Esophagus muscularis mucosa (tissue), 4 donors: ENCODE measurements at regions not wholly inside any gene's neighbourhood (a gene's known extent, or its start where the extent isn't known, plus 50 kb on each side); places are given as distances from the start of the nearest gene placed in this dataset.
"Not testable (repeated sequence)": the region's sequence is repeated elsewhere in the genome, so short reads cannot be mapped to it uniquely, and the experiment has no call there.

Source experiments
- DNase-seq: peaks from one replicate; pipeline ENCODE4 v3.0.0-alpha.2; 2017; ENCODE audit errors: extremely low spot score
- H3K27ac ChIP-seq, 4 donors: fragments of 200-600 bp; sonication (generic); replicated peaks in 1 of 4; 1 replicate in 3 of 4; 2 replicates in 1 of 4; pipeline ENCODE4 v1.5.1; 2016 to 2019; ENCODE audit warnings: mild to moderate bottlenecking in 1 of 4
- H3K27me3 ChIP-seq, 4 donors: fragments of 200-600 bp; sonication (generic); one replicate each; pipeline versions ENCODE4 v1.5.1 to v1.6.0; 2016 to 2019
- H3K36me3 ChIP-seq, 4 donors: fragments of 200-600 bp; sonication (generic); one replicate each; pipeline ENCODE4 v1.5.1; 2016 to 2019
- H3K4me1 ChIP-seq, 4 donors: fragments of 200-600 bp; sonication (generic); one replicate each; pipeline ENCODE4 v1.5.1; 2016 to 2019
- H3K4me3 ChIP-seq, 4 donors: fragments of 200-600 bp; sonication (generic); 1 replicate in 2 of 4; 2 replicates in 2 of 4; pipeline ENCODE4 v1.5.1; 2016 to 2019; ENCODE audit warnings: mild to moderate bottlenecking in 4 of 4, moderate library complexity in 1 of 4
- H3K9me3 ChIP-seq, 4 donors: fragments of 200-600 bp; sonication (generic); 1 replicate in 3 of 4; 2 replicates in 1 of 4; pipeline ENCODE4 v1.5.1; 2016 to 2019
- CTCF ChIP-seq, 3 experiments: fragments of 200-600 bp in 2 of 3; fragments of 450-650 bp in 1 of 3; sonication (generic) in 2 of 3; IDR thresholded peaks; one replicate each; pipeline ENCODE4 v1.5.1; 2017 to 2019; ENCODE audit warnings: antibody characterized with exemption in 3 of 3, mild to moderate bottlenecking in 2 of 3, moderate library complexity in 1 of 3
- EP300 ChIP-seq: sonication (generic); formaldehyde crosslinking; IDR thresholded peaks from one replicate; pipeline ENCODE4 v1.6.1; 2017; ENCODE audit warnings: antibody characterized with exemption
- POLR2A ChIP-seq: fragments of 450-650 bp; IDR thresholded peaks from one replicate; pipeline ENCODE4 v1.6.1; 2017; ENCODE audit warnings: antibody characterized with exemption, moderate library complexity, mild to moderate bottlenecking, low read depth
- POLR2AphosphoS5 ChIP-seq, 2 donors: sonication (generic); formaldehyde crosslinking; IDR thresholded peaks; one replicate each; pipeline ENCODE4 v1.6.1; 2017; ENCODE audit warnings: antibody characterized with exemption in 2 of 2
- WGBS: methylation state at CpG from one replicate; pipeline ENCODE4 v1.1.5; 2018; 5-methylcytosine and 5-hydroxymethylcytosine counted together
- intact Hi-C: fragments of 100-400 bp; cut with DNase I; formaldehyde crosslinking; loops from one replicate; pipeline ENCODE4 v1.15.1; 2023

- intact Hi-C loops, result no loop called here
- Histone ChIP-seq H3K9me3 (no peaks in the 10 kb centered on the region), H3K4me3 (no peak overlapping the region), H3K36me3 (no peaks in the 10 kb centered on the region), H3K27me3 (no peaks in the 10 kb centered on the region), H3K27ac (no peak overlapping the region), H3K4me1 (no peaks in the 10 kb centered on the region)
- DNase-seq, result no peak
- no peak for TF ChIP-seq EP300
- TF ChIP-seq POLR2AphosphoS5 (IDR thresholded peaks at IDR 0.05), result no peak
- TF ChIP-seq POLR2A, result no peak
- no peak for TF ChIP-seq CTCF (IDR thresholded peaks at IDR 0.05)
- 92% methylated on average over 6 of the region's 6 CpGs for WGBS
These were observed 69.7 kb downstream of the ARF6 start for GRCh38 chr14:49962621-49963020.

- DNase-seq, intact Hi-C loops, H3K27ac ChIP-seq, H3K9me3 ChIP-seq, H3K27me3 ChIP-seq, H3K36me3 ChIP-seq, H3K4me3 ChIP-seq, H3K4me1 ChIP-seq: not testable (repeated sequence)
- 93% methylated on average over 8 of the region's 8 CpGs for WGBS
These were observed 72.3 kb downstream of the ARF6 start for GRCh38 chr14:49965068-49965651.

DNA sequence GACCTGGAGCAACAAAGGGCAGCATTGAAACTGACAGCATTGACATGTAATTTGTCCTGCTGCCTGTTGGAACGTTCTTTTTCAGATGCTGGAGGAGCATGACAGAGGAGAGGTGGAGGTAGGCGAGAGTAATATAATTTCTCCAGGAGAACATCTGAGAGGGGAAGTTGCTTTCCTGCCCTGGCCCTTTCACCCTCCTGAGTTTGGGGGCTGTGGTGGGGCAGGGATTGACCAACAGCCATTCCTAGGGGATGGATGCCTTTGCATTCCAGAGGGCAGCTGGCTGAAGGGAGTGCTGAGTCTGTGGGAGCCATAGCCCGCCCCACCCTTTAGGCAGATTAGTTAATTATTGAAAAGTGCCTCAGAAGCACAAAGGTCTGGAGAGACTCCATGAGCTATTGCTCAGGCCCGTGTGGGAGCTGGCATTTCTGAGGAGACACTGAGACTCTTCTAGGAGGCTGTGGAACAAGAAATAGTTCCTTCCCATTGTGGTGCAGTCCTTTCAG lies 73.5 kb downstream of the ARF6 start:
- no peak overlapping the region for H3K27ac ChIP-seq
- DNase-seq, result no peak
- 57% methylated on average over 4 of the region's 4 CpGs for WGBS
- H3K4me1 ChIP-seq, result peaks cover 11 to 15% (median 14%) of the 10 kb centered on the region in 4 donors
- no peak overlapping the region for H3K4me3 ChIP-seq
- H3K9me3 ChIP-seq, result no peaks in the 10 kb centered on the region
- TF ChIP-seq EP300 (no peak), POLR2A (no peak), POLR2AphosphoS5 (IDR thresholded peaks at IDR 0.05) (no peak), CTCF (IDR thresholded peaks at IDR 0.05) (no peak)
- intact Hi-C loops, result no loop called here
- H3K27me3 ChIP-seq, result no peaks in the 10 kb centered on the region
- no peaks in the 10 kb centered on the region for H3K36me3 ChIP-seq

DNA sequence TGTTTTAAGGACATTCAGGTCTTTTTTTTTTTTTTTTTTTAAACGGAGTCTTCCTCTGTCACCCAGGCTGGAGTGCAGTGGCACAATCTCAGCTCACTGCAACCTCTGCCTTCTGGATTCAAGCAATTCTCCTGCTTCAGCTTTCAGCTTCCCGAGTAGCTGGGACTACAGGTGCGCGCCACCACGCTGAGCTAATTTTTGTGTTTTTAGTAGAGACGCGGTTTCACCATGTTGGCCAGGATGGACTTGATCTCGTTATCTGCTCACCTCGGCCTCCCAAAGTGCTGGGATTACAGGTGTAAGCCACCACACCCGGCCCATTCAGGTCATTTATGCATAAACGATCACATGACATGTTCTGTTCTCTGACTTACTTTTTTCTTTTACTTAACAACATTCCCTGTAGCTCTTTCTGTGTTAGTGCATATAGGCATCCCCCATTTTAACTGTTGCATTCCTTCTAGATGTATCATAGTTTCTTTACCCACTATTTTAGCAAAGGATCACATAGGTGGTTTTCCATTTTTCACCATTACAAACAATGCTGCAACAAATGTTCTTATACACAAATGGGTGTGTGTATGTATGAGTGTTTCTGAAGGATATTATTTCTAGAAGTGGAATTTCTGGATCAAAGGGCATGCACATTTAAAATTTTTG lies 74.2 kb downstream of the ARF6 start:
- TF ChIP-seq POLR2AphosphoS5 (IDR thresholded peaks at IDR 0.05) (no peak), POLR2A (no peak), CTCF (IDR thresholded peaks at IDR 0.05) (no peak), EP300 (no peak)

GRCh38 chr14:49969961-49970360 lies 77.1 kb downstream of the ARF6 start:
- Histone ChIP-seq H3K9me3 (no peaks in the 10 kb centered on the region), H3K27me3 (no peaks in the 10 kb centered on the region), H3K27ac (peak overlapping the region in 3 of 4 donors; percentile 60 to 75 (median 62)), H3K4me3 (no peak overlapping the region), H3K4me1 (peaks cover 35 to 41% (median 41%) of the 10 kb centered on the region in 4 donors), H3K36me3 (no peaks in the 10 kb centered on the region)
- 88% methylated on average over 5 of the region's 5 CpGs for WGBS
- intact Hi-C loops, result loop anchor here (5.0 kb wide), 1 partner anchor 78 kb away; the partner anchor contains the start of gene ARF6
- no peak for DNase-seq
- TF ChIP-seq CTCF (IDR thresholded peaks at IDR 0.05) (no peak), EP300 (no peak), POLR2AphosphoS5 (IDR thresholded peaks at IDR 0.05) (no peak), POLR2A (no peak)

More for the DNA sequence above, 74.2 kb downstream of the ARF6 start:
- Histone ChIP-seq H3K4me1 (peaks cover 19 to 22% (median 22%) of the 10 kb centered on the region in 4 donors), H3K9me3 (no peaks in the 10 kb centered on the region), H3K27ac (no peak overlapping the region), H3K4me3 (no peak overlapping the region), H3K36me3 (no peaks in the 10 kb centered on the region), H3K27me3 (no peaks in the 10 kb centered on the region)
- intact Hi-C loops, result no loop called here
- DNase-seq, result no peak
- 94% methylated on average over 11 of the region's 11 CpGs for WGBS
